GM10248 (cell line): ENCODE measurements at regions not wholly inside any gene's neighbourhood (a gene's known extent, or its start where the extent isn't known, plus 50 kb on each side); places are given as distances from the start of the nearest gene placed in this dataset.

ENCODE experiments used
- CTCF ChIA-PET: fragments of 300-600 bp; sonication (Branson Sonifier 250); formaldehyde crosslinking; extraction: SDS; loops from one replicate; lab custom pipeline; 2021; ENCODE audit warnings: antibody characterized with exemption; lab: Yijun Ruan, JAX
- POLR2A ChIA-PET: fragments of 350-650 bp; sonication (Branson Sonifier 250); formaldehyde crosslinking; extraction: SDS; loops from one replicate; lab custom pipeline; 2020; ENCODE audit warnings: antibody characterized with exemption; lab: Yijun Ruan, JAX
- DNase-seq: peaks from one replicate; pipeline ENCODE4 v3.0.0; 2012; ENCODE audit errors: extremely low spot score
- TF ChIP-seq, protein P1 (sequence below): IDR thresholded peaks from 2 replicates; pipeline ENCODE4 v1.5.1; 2012; ENCODE audit warnings: mild to moderate bottlenecking, low read depth; ENCODE audit errors: extremely low read depth, missing control alignments, control extremely low read depth

DNA sequence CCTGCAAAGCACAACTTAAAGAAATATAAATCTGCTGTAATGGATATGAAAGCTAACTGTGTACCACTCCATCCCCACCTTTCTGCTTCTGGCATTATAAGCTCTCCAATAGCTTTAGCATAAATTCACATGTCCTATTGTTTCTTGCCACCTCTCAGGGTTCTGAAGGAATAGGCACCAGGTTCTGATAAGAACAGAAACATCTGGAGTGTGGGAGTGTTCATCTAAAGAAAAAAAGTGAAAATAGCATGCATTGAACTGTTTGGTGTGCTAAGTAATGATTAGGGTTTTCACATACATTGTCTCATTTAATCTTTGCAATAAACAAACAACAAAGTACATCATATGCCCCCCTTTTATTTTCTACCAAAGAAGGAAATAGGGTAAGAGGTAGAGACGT is 72.3 kb downstream of the FAM76B start:
- DNase-seq, result no peak
- POLR2A ChIA-PET, result no interaction called here
- CTCF ChIA-PET, result interaction anchor here (5.1 kb wide), 1 partner anchor 11 kb away, joined by 44 read pairs; no protein-coding TSS in a partner anchor
- TF ChIP-seq, protein P1, sequence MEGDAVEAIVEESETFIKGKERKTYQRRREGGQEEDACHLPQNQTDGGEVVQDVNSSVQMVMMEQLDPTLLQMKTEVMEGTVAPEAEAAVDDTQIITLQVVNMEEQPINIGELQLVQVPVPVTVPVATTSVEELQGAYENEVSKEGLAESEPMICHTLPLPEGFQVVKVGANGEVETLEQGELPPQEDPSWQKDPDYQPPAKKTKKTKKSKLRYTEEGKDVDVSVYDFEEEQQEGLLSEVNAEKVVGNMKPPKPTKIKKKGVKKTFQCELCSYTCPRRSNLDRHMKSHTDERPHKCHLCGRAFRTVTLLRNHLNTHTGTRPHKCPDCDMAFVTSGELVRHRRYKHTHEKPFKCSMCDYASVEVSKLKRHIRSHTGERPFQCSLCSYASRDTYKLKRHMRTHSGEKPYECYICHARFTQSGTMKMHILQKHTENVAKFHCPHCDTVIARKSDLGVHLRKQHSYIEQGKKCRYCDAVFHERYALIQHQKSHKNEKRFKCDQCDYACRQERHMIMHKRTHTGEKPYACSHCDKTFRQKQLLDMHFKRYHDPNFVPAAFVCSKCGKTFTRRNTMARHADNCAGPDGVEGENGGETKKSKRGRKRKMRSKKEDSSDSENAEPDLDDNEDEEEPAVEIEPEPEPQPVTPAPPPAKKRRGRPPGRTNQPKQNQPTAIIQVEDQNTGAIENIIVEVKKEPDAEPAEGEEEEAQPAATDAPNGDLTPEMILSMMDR, result no peak

GRCh38 chr11:95716266-95716665 is 73.3 kb downstream of the FAM76B start:
- no peak for DNase-seq
- ChIA-PET CTCF (interaction anchor here (1.0 to 20.2 kb wide), 5 partner anchors 10 to 562 kb away, joined by 3 to 391 read pairs (median 4); no protein-coding TSS in a partner anchor), POLR2A (no interaction called here)
- TF ChIP-seq, protein P1, result no peak

DNA sequence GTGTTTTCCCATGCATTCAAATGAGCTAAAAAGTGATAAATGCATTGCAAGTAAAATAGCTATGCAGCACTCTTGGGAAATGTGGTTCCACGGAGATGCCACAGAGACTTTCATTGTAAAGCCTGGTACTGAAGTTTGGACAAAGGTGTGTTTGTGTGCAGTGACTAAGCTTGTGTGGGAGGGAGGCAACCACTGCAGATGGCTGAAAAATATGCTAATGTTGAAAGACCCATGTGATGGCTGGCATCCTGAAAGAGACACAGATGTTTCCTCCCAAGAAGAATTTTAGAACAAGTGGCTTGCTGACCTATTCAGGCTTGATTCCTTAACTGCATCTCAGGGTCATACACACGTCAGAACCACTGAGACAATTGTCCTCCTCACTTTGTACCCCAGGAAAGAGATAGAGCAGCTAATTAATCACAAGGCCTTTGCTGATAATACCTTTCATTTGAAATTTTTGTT is 73.8 kb downstream of the FAM76B start:
- POLR2A ChIA-PET, result no interaction called here
- TF ChIP-seq, protein P1, result no peak
- CTCF ChIA-PET, result interaction anchor here (1.0 to 20.2 kb wide), 7 partner anchors 9 to 623 kb away, joined by 3 to 391 read pairs (median 4); no protein-coding TSS in a partner anchor
- peak; percentile 27 for DNase-seq

DNA sequence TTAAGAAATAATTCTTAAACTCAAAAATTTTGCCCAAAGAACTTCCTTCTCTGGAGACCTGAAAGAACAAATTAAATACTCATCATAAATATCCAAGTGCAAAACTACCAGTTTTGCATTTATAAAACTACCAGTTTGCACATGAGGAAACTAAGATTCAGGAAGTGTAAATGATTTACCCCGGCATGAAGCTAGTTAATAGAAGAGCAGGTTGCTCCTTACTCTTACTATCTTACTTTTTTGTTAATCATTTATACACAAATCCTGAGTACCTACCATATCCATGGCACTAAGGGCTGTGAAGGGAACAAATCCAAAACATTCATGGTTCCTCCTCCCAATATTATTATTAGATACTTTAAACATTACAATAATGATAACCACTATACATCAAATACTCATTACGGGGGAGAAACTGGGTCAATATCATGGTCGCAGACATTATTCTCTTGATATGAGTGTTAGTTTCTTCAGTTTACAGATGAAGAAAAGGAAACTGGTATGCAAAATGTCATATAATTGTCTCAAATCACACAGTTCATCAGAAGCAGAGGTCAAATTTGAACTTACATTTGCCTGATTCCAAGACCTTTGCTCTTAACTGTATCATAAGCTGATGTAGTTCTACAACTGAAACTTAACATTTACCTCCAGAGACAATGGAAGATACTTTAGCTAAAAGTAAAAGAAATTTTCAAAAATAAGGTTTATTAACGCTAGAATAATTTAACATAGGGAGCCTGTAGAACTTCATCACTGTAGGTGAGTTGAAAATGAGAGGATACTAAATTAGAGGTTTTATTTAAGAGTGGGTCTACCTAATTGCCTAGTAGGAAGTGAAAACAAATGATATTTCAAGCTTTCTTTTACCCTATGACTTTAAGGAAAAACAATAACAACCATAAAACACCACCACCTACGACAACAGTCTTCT is 74.5 kb downstream of the FAM76B start:
- ChIA-PET CTCF (interaction anchor here (0.9 to 20.2 kb wide), 9 partner anchors 9 to 622 kb away, joined by 3 to 391 read pairs (median 3); partner anchors contain the start of gene SESN3), POLR2A (no interaction called here)
- DNase-seq, result no peak
- TF ChIP-seq, protein P1, result no peak

- CTCF ChIA-PET, result interaction anchor here (20.2 kb wide), 1 partner anchor 559 kb away, joined by 391 read pairs; no protein-coding TSS in a partner anchor
- TF ChIP-seq, protein P1, result no peak
- POLR2A ChIA-PET, result no interaction called here
- no peak for DNase-seq
These were observed 76.2 kb downstream of the FAM76B start for GRCh38 chr11:95713428-95713827.

GRCh38 chr11:95711945-95712221 is 77.7 kb downstream of the FAM76B start:
- ChIA-PET POLR2A (no interaction called here), CTCF (interaction anchor here (0.7 to 20.2 kb wide), 12 partner anchors 10 to 574 kb away, joined by 3 to 391 read pairs (median 4); no protein-coding TSS in a partner anchor)
- no peak for DNase-seq
- TF ChIP-seq, protein P1, result no peak
